ENCODE measurements at regions not wholly inside any gene's neighbourhood (a gene's known extent, or its start where the extent isn't known, plus 50 kb on each side); places are given as distances from the start of the nearest gene placed in this dataset.

GRCh38 chr3:117261983-117262421 lies 552.4 kb downstream of the TUSC7 start:
- Histone ChIP-seq H3K36me3 (replicated peaks in 1 of 2; ENCODE audit: control insufficient read depth in 1 of 2, insufficient read depth in 2 of 2, low read length in 1 of 2) (no peaks in the 10 kb centered on the region), H3K27me3 (ENCODE audit: insufficient read depth) (no peaks in the 10 kb centered on the region), H3K9me2 (no peaks in the 10 kb centered on the region), H2AFZ (ENCODE audit: low read depth) (no peak overlapping the region), H4K20me1 (ENCODE audit: insufficient read depth) (no peaks in the 10 kb centered on the region), H3F3A (replicated peaks; ENCODE audit: insufficient read depth) (no peaks in the 10 kb centered on the region), H3K4me1 (ENCODE audit: control insufficient read depth in 1 of 2, insufficient read depth in 2 of 2, low read depth in 1 of 2, low read length in 1 of 2) (no peaks in the 10 kb centered on the region; a peak in 2 of 4 replicates), H3K9me3 (no peaks in the 10 kb centered on the region), H3K9ac (no peak overlapping the region), H3K4me3 (ENCODE audit: low read depth in 2 of 2, low read length in 1 of 2) (no peak overlapping the region), H3K79me2 (ENCODE audit: insufficient read depth) (no peaks in the 10 kb centered on the region), H3K27ac (ENCODE audit: low read depth in 2 of 2, low read length in 1 of 2) (no peak overlapping the region), H3K4me2 (no peak overlapping the region)
- 50% methylated on average over 2 of the region's 2 CpGs for WGBS (ENCODE audit: low lambda C conversion rate)
- ChIA-PET CTCF (interaction anchor here (0.6 to 1.3 kb wide), 4 partner anchors 10 to 465 kb away, joined by 3 to 4 read pairs (median 3); no protein-coding TSS in a partner anchor), POLR2A (no interaction called here)
- TF ChIP-seq RCOR1 (IDR thresholded peaks at IDR 0.05; ENCODE audit: low read length) = no peak
- no peak for TF ChIP-seq MXI1 (IDR thresholded peaks at IDR 0.05; ENCODE audit: low read depth, low read length)
- TF ChIP-seq RAD21 (IDR thresholded peaks at IDR 0.05; ENCODE audit: low read length) = no peak
- TF ChIP-seq PBX3 (IDR thresholded peaks at IDR 0.05) = no peak
- TF ChIP-seq RXRA (IDR thresholded peaks at IDR 0.05; ENCODE audit: borderline replicate concordance, low read depth) = no peak
- DNase-seq = no peak

GRCh38 chr3:117263270-117263669 lies 553.7 kb downstream of the TUSC7 start:
- no peaks in the 10 kb centered on the region for H4K20me1 ChIP-seq (ENCODE audit: insufficient read depth)
- DNase-seq = no peak
- no peak overlapping the region for H3K27ac ChIP-seq (ENCODE audit: low read depth in 2 of 2, low read length in 1 of 2)
- H2AFZ ChIP-seq (ENCODE audit: low read depth) = no peak overlapping the region
- H3K9ac ChIP-seq = no peak overlapping the region
- H3K9me3 ChIP-seq = no peaks in the 10 kb centered on the region
- H3K4me1 ChIP-seq (ENCODE audit: control insufficient read depth in 1 of 2, insufficient read depth in 2 of 2, low read depth in 1 of 2, low read length in 1 of 2) = no peaks in the 10 kb centered on the region; a peak in 2 of 4 replicates
- H3K27me3 ChIP-seq (ENCODE audit: insufficient read depth) = no peaks in the 10 kb centered on the region
- no peaks in the 10 kb centered on the region for H3K79me2 ChIP-seq (ENCODE audit: insufficient read depth)
- H3K4me2 ChIP-seq = no peak overlapping the region
- TF ChIP-seq EZH2phosphoT487 (IDR thresholded peaks at IDR 0.05; ENCODE audit: borderline replicate concordance, low read depth) (no peak), EP300 (IDR thresholded peaks at IDR 0.05; ENCODE audit: borderline replicate concordance in 1 of 2, low read depth in 1 of 2, low read length in 1 of 2) (no peak), PBX3 (IDR thresholded peaks at IDR 0.05) (no peak), CHD2 (IDR thresholded peaks at IDR 0.05; ENCODE audit: low read length, partially characterized antibody) (no peak), POLR2AphosphoS5 (IDR thresholded peaks at IDR 0.05; ENCODE audit: low read depth, low read length) (no peak), TEAD4 (IDR thresholded peaks at IDR 0.05; ENCODE audit: borderline replicate concordance, insufficient read depth) (no peak), USF2 (IDR thresholded peaks at IDR 0.05; ENCODE audit: borderline replicate concordance, low read depth, low read length) (no peak), REST (IDR thresholded peaks at IDR 0.05; ENCODE audit: low read depth, low read length) (no peak), NFIC (IDR thresholded peaks at IDR 0.05; ENCODE audit: borderline replicate concordance) (no peak), FOXJ3 (CRISPR knock-in tag; IDR thresholded peaks at IDR 0.05) (no peak), GATA2 (CRISPR knock-in tag; IDR thresholded peaks at IDR 0.05) (no peak), ELF1 (IDR thresholded peaks at IDR 0.05) (no peak), RCOR1 (IDR thresholded peaks at IDR 0.05; ENCODE audit: low read length) (no peak), MXI1 (IDR thresholded peaks at IDR 0.05; ENCODE audit: low read depth, low read length) (no peak), RXRA (IDR thresholded peaks at IDR 0.05; ENCODE audit: borderline replicate concordance, low read depth) (no peak), FOSL2 (IDR thresholded peaks at IDR 0.05; ENCODE audit: borderline replicate concordance, low read depth) (no peak), GABPA (IDR thresholded peaks at IDR 0.05; ENCODE audit: low read depth) (no peak), IRF3 (IDR thresholded peaks at IDR 0.05; ENCODE audit: low read depth, low read length) (no peak), RAD21 (IDR thresholded peaks at IDR 0.05; ENCODE audit: low read length) (no peak)
- H3F3A ChIP-seq (replicated peaks; ENCODE audit: insufficient read depth) = no peaks in the 10 kb centered on the region
- WGBS (ENCODE audit: low lambda C conversion rate) = 77% methylated on average over 3 of the region's 3 CpGs
- no peaks in the 10 kb centered on the region for H3K36me3 ChIP-seq (replicated peaks in 1 of 2; ENCODE audit: control insufficient read depth in 1 of 2, insufficient read depth in 2 of 2, low read length in 1 of 2)
- CTCF ChIA-PET = interaction anchor here (1.3 kb wide), 1 partner anchor 8 kb away, joined by 4 read pairs; no protein-coding TSS in a partner anchor
- H3K4me3 ChIP-seq (ENCODE audit: low read depth in 2 of 2, low read length in 1 of 2) = no peak overlapping the region
- POLR2A ChIA-PET = no interaction called here
- H3K9me2 ChIP-seq = no peaks in the 10 kb centered on the region
